GM21381 (cell line): ENCODE measurements at regions not wholly inside any gene's neighbourhood (a gene's known extent, or its start where the extent isn't known, plus 50 kb on each side); places are given as distances from the start of the nearest gene placed in this dataset.
"Not testable (repeated sequence)": the region's sequence is repeated elsewhere in the genome, so short reads cannot be mapped to it uniquely, and the experiment has no call there.

Experiments
- ATAC-seq: cut with Tn5 transposase; IDR thresholded peaks from one replicate; pipeline ENCODE4 v1.9.1; 2021; ENCODE audit warnings: mild to moderate bottlenecking, moderate library complexity; ENCODE audit not compliant: unreplicated experiment

GRCh38 chr1:70490153-70490552, 79.1 kb downstream of the CTH start:
- ATAC-seq: no peak

GRCh38 chr1:70495370-70495769, 84.3 kb downstream of the CTH start:
- ATAC-seq: no peak

GRCh38 chr1:70496181-70496580, 85.1 kb downstream of the CTH start:
- no peak for ATAC-seq

- no peak for ATAC-seq
These were observed 86.1 kb downstream of the CTH start for GRCh38 chr1:70497152-70497551.

- no peak for ATAC-seq
These were observed 87.6 kb downstream of the CTH start for GRCh38 chr1:70498666-70499065.

GRCh38 chr1:70499695-70500094, 88.6 kb downstream of the CTH start:
- no peak for ATAC-seq

GRCh38 chr1:70503358-70503757, 92.3 kb downstream of the CTH start:
- no peak for ATAC-seq

GRCh38 chr1:70504176-70504820, 93.2 kb downstream of the CTH start:
- peak; percentile 85 for ATAC-seq

GRCh38 chr1:70504821-70505193, 93.7 kb downstream of the CTH start:
- ATAC-seq: peak; percentile 9

- ATAC-seq: not testable (repeated sequence)
These were observed 96.9 kb downstream of the CTH start for GRCh38 chr1:70507991-70508390.

- ATAC-seq: peak; percentile 83
These were observed 99.2 kb downstream of the CTH start for GRCh38 chr1:70509996-70510876.

GRCh38 chr1:70517444-70517843, 106.4 kb downstream of the CTH start:
- ATAC-seq: peak; percentile 58

GRCh38 chr1:70518106-70518505, 107.0 kb downstream of the CTH start:
- ATAC-seq: no peak

- no peak for ATAC-seq
These were observed 117.7 kb downstream of the CTH start for GRCh38 chr1:70528590-70529333.

- no peak for ATAC-seq
These were observed 125.8 kb downstream of the CTH start for GRCh38 chr1:70536708-70537366.

- ATAC-seq: no peak
These were observed 126.7 kb downstream of the CTH start for GRCh38 chr1:70537788-70538187.

- no peak for ATAC-seq
These were observed 131.0 kb downstream of the CTH start for GRCh38 chr1:70542030-70542429.

GRCh38 chr1:70542856-70543255, 131.8 kb downstream of the CTH start:
- ATAC-seq: no peak

- ATAC-seq: no peak
These were observed 135.7 kb downstream of the CTH start for GRCh38 chr1:70546726-70547125.

- no peak for ATAC-seq
These were observed 141.8 kb downstream of the CTH start for GRCh38 chr1:70552662-70553566.
